ENCODE measurements at regions not wholly inside any gene's neighbourhood (a gene's known extent, or its start where the extent isn't known, plus 50 kb on each side); places are given as distances from the start of the nearest gene placed in this dataset.

GRCh38 chr12:63036216-63036973 is 101.4 kb upstream of the PPM1H start:
- no peak overlapping the region for H3K4me3 ChIP-seq (ENCODE audit: low read depth, low read length)
- TF ChIP-seq, protein P1, sequence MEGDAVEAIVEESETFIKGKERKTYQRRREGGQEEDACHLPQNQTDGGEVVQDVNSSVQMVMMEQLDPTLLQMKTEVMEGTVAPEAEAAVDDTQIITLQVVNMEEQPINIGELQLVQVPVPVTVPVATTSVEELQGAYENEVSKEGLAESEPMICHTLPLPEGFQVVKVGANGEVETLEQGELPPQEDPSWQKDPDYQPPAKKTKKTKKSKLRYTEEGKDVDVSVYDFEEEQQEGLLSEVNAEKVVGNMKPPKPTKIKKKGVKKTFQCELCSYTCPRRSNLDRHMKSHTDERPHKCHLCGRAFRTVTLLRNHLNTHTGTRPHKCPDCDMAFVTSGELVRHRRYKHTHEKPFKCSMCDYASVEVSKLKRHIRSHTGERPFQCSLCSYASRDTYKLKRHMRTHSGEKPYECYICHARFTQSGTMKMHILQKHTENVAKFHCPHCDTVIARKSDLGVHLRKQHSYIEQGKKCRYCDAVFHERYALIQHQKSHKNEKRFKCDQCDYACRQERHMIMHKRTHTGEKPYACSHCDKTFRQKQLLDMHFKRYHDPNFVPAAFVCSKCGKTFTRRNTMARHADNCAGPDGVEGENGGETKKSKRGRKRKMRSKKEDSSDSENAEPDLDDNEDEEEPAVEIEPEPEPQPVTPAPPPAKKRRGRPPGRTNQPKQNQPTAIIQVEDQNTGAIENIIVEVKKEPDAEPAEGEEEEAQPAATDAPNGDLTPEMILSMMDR (IDR thresholded peaks at IDR 0.05; ENCODE audit: low read depth, low read length, missing control alignments), result no peak
- in situ Hi-C loops (cut with HindIII; ENCODE audit: low sequenced_read_pairs), result no loop called here
- DNase-seq (ENCODE audit: low read depth), result no peak

DNA sequence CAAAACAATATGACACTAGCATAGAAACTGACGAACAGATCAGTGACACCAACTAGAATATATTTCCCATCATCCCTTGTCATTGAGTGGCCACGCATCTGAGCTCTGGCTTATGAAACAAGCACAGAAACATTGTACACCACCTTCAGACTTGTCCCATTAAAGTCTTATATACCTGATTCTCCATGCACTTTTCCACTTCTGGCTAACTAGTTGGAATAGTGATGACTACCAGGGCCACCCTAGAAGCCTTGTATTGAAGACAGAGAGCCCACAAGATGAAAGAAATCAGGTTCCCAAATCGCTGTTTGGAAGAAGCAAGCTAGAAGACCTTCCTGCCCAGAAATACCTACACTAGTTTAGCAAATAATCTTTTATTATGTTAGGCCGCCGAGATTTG is 99.7 kb upstream of the PPM1H start:
- in situ Hi-C loops (cut with HindIII; ENCODE audit: low sequenced_read_pairs), result no loop called here
- H3K4me3 ChIP-seq (ENCODE audit: low read depth, low read length), result no peak overlapping the region
- no peak for DNase-seq (ENCODE audit: low read depth)
- TF ChIP-seq, protein P1 (IDR thresholded peaks at IDR 0.05; ENCODE audit: low read depth, low read length, missing control alignments), result no peak

DNA sequence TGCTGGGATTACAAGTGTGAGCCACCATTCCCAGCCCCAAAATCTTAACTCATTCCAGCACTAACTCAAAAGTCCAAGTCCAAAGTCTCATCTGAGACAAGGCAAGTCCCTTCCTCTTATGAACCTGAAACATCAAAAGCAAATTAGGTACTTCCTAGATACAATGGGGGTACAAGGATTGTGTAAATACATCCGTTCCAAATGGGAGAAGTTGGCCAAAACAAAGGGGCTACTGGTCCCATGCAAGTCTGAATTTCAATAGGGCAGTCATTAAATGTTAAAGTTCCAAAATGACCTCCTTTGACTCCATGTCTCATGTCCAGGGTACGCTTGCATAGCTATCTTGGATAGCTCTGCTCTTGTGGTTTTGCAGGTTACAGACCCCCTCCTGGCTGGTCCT is 94.7 kb upstream of the PPM1H start:
- no peak for DNase-seq (ENCODE audit: low read depth)
- in situ Hi-C loops (cut with HindIII; ENCODE audit: low sequenced_read_pairs), result no loop called here
- TF ChIP-seq, protein P1 (IDR thresholded peaks at IDR 0.05; ENCODE audit: low read depth, low read length, missing control alignments), result no peak
- H3K4me3 ChIP-seq (ENCODE audit: low read depth, low read length), result no peak overlapping the region

DNA sequence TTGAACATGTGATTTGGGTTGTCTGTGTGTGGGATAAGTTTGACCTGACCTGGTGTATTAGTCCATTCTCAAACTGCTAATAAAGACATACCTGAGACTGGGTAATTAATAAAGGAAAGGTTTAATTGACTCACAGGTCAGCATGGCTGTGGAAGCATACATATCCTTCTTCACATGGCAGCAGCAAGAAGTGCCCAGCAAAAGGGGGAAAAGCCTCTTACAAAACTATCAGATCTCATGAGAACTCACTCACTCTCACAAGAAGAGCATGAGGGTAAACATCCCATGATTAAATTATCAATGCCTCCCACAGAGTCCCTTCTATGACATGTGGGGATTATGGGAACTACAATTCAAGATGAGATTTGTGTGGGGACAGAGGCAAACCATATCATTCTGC is 94.0 kb upstream of the PPM1H start:
- no peak for DNase-seq (ENCODE audit: low read depth)
- no peak overlapping the region for H3K4me3 ChIP-seq (ENCODE audit: low read depth, low read length)
- TF ChIP-seq, protein P1 (IDR thresholded peaks at IDR 0.05; ENCODE audit: low read depth, low read length, missing control alignments), result no peak
- in situ Hi-C loops (cut with HindIII; ENCODE audit: low sequenced_read_pairs), result no loop called here

DNA sequence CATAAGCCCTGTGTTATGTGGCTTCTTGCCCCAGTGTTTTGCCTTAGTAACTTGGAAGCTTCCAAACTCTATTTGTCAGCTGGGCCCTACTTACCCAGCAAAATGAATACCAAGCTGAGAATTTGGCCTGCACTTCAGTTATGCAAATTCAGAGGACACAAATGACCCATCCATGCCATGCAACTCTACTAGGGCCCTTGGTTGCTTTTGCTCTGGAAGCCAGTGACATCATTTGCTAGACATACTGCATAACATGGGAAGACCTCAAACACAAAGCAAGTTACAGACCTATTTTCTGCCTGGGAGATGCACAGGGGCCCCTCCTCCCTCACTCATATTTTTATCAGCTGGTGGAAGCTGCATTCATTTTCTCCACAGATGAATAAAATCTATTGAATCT is 90.2 kb upstream of the PPM1H start:
- in situ Hi-C loops (cut with HindIII; ENCODE audit: low sequenced_read_pairs), result no loop called here
- DNase-seq (ENCODE audit: low read depth), result no peak
- TF ChIP-seq, protein P1 (IDR thresholded peaks at IDR 0.05; ENCODE audit: low read depth, low read length, missing control alignments), result no peak
- H3K4me3 ChIP-seq (ENCODE audit: low read depth, low read length), result no peak overlapping the region

DNA sequence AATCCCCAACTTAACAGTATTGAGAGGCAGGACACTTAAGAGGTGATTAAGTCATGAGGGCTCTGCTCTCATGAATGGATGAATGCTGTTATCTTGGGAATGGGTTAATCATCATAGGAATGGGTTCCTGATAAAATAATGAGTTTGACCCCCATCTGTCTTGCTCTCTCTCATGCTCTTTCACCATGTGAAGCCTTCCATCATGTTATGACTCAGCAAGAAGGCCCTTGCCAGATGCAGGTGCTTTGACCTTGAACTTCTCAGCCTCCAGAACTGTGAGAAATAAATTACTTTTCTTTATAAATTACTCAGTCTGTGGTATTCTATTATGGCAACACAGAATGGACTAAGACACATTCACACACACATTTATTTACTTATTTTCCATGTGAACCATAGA is 89.0 kb upstream of the PPM1H start:
- no peak for DNase-seq (ENCODE audit: low read depth)
- no peak overlapping the region for H3K4me3 ChIP-seq (ENCODE audit: low read depth, low read length)
- TF ChIP-seq, protein P1 (IDR thresholded peaks at IDR 0.05; ENCODE audit: low read depth, low read length, missing control alignments), result no peak
- in situ Hi-C loops (cut with HindIII; ENCODE audit: low sequenced_read_pairs), result no loop called here
